Astrocyte of the spinal cord (primary cell): ENCODE measurements at regions not wholly inside any gene's neighbourhood (a gene's known extent, or its start where the extent isn't known, plus 50 kb on each side); places are given as distances from the start of the nearest gene placed in this dataset.

ENCODE experiments used
- DNase-seq: peaks from one replicate; pipeline ENCODE4 v3.0.0; 2011; ENCODE audit warnings: low read depth, low spot score
- H3K4me3 ChIP-seq: 2 replicates; pipeline ENCODE4 v1.5.1; 2011; ENCODE audit warnings: low read depth, mild to moderate bottlenecking, low read length, moderate library complexity
- CTCF ChIP-seq: IDR thresholded peaks from 2 replicates; pipeline ENCODE4 v1.5.1; 2012; ENCODE audit warnings: low read depth, mild to moderate bottlenecking, low read length, inconsistent platforms
- in situ Hi-C: cut with HindIII; loops from 2 replicates; pipeline ENCODE4 v1.10.0; 2017; ENCODE audit warnings: low sequenced_read_pairs

DNA sequence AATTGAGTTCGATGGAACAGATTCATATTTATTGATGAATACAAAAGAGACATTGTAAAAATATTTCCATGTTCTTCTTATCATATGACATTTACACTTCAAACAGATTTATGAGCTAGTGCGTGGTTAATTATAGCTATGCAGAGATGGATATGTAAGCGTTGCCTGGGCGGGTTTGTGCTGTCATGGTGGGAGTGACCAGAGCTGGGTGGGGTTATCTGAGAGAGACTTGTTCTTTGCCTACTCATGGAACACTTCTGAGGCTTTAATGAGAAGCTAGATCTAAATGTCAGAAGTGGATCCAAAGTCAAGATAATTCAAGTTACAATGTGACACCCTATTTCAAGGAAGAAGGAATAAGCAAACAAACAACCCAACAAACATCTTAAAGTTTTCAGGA, 162.3 kb upstream of the ZEB2 start:
- in situ Hi-C loops = no loop called here
- no peak overlapping the region for H3K4me3 ChIP-seq
- TF ChIP-seq CTCF = no peak
- no peak for DNase-seq

GRCh38 chr2:144681389-144681788, 161.5 kb upstream of the ZEB2 start:
- TF ChIP-seq CTCF = no peak
- no peak overlapping the region for H3K4me3 ChIP-seq
- in situ Hi-C loops = no loop called here
- DNase-seq = no peak

- no peak overlapping the region for H3K4me3 ChIP-seq
- no peak for TF ChIP-seq CTCF
- in situ Hi-C loops = no loop called here
- DNase-seq = no peak
These were observed 160.0 kb upstream of the ZEB2 start for GRCh38 chr2:144679942-144680341.

- DNase-seq = no peak
- H3K4me3 ChIP-seq = no peak overlapping the region
- no peak for TF ChIP-seq CTCF
- in situ Hi-C loops = no loop called here
These were observed 158.8 kb upstream of the ZEB2 start for GRCh38 chr2:144678736-144679135.

DNA sequence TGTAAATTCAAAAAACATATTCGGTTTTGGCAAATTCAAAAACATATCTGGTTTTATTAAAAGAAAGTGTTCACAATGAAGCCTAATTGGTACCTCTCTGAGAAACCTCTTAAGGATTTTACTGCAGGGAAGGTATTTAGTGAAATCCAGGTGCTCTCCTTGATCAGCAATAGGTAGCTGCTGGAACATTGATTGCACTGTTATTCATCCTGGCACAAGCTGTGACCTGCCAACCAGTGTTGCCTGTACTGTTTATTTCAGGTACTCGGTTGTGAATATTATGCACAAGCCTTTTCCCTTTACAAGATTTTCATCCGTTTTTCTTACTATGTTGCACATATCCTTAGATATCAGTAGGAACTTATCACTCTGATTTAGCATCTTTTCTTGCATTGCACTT, 155.8 kb upstream of the ZEB2 start:
- in situ Hi-C loops = no loop called here
- no peak for DNase-seq
- no peak overlapping the region for H3K4me3 ChIP-seq
- TF ChIP-seq CTCF = no peak

- no peak overlapping the region for H3K4me3 ChIP-seq
- no peak for DNase-seq
- no peak for TF ChIP-seq CTCF
- in situ Hi-C loops = no loop called here
These were observed 155.4 kb upstream of the ZEB2 start for GRCh38 chr2:144675331-144675730.

DNA sequence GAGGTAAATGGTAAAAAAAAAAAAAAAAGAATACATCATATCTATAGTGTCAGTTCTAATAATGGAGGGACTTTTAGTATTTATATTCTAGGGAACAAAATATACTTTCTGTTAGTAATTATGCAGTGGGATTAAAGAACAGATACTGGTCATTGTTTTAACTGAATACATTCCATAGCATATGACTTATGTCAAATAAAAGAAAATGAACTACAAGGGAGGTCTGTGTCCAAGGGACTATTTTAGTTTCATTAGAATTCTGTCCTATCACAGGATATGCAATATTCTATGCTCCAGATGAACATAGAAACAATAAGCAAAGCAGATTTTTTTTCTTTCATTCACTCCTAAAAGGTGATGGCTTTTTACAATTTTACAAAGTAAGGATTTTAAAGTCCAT, 154.2 kb upstream of the ZEB2 start:
- H3K4me3 ChIP-seq = no peak overlapping the region
- in situ Hi-C loops = no loop called here
- TF ChIP-seq CTCF = no peak
- no peak for DNase-seq
